ENCODE measurements at regions not wholly inside any gene's neighbourhood (a gene's known extent, or its start where the extent isn't known, plus 50 kb on each side); places are given as distances from the start of the nearest gene placed in this dataset.
"Not testable (repeated sequence)": the region's sequence is repeated elsewhere in the genome, so short reads cannot be mapped to it uniquely, and the experiment has no call there.

DNA sequence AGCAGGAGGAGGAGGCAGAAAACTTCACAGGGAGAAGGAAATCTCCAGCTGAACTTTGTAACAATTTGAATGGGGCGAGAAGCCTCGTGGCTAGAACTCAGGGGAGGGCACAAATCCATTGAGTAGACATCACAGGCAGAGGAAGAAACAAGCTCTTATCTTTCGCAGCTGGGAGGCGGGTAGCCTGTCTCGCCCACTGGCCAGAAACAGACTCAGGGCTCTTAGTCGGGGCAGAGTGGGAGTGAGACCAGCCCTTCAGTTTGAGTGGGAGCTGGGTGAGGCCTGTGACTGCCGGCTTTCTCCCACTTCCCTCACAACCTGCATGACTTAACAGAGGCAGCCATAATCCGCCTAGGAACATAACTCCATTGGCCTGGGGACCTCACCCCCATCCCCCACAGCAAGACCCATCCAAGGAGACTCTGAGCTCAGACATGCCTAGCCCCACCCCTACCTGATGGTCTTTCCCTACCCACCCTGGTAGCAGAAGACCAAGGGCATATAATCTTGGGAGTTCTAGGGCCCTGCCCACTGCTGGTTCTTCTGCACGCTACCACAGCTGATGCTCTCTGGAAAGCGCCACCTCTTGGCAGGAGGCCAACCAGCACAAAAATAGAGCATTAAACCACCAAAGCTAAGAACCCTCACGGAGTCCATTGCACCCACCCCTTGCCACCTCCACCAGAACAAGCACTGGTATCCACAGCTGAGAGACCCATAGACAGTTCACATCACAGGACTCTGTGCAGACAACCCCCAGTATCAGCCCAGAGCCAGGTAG lies 77.8 kb upstream of the LMNTD1 start:
- POLR2A ChIA-PET, result interaction anchor here (0.5 to 0.7 kb wide), 2 partner anchors 76 to 77 kb away, joined by 3 read pairs; no protein-coding TSS in a partner anchor
- H3K9me3 ChIP-seq (ENCODE audit: low read length); H3K4me1 ChIP-seq (ENCODE audit: insufficient read depth, low read length, poor library complexity, severe bottlenecking); H4K20me1 ChIP-seq (ENCODE audit: insufficient read depth, low read length); H3K9me2 ChIP-seq (ENCODE audit: insufficient read depth, low read length); CTCF ChIA-PET (ENCODE audit: unreplicated experiment); H3K79me2 ChIP-seq (ENCODE audit: insufficient read depth, low read depth, low read length); H3K27ac ChIP-seq (ENCODE audit: low read depth, low read length, poor library complexity, severe bottlenecking); intact Hi-C loops (cut with micrococcal nuclease; ENCODE audit: unreplicated experiment); H3K4me3 ChIP-seq (ENCODE audit: low read depth, low read length, poor library complexity, severe bottlenecking); H2AFZ ChIP-seq (ENCODE audit: low read length); BruUV-seq (replicated peaks); DNase-seq (ENCODE audit: low spot score); H3K4me2 ChIP-seq (ENCODE audit: low read length); H3K36me3 ChIP-seq (ENCODE audit: insufficient read depth, low read length): not testable (repeated sequence)

DNA sequence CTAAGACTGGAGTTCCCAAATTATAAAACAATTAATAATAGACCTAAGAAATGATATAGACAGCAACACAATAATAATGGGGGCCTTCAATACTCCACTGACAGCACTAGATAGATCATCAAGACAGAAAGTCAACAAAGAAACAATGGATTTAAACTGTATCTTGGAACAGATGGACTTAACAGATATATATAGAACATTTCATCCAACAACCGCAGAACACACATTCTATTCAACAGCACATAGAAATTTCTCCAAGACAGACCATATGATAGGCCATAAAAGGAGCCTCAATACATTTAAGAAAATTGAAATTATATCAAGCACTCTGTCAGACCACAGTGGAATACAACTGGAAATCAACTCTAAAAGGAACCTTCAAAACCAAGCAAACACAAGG lies 80.1 kb upstream of the LMNTD1 start:
- H3K9me2 ChIP-seq (ENCODE audit: insufficient read depth, low read length); H3K79me2 ChIP-seq (ENCODE audit: insufficient read depth, low read depth, low read length); DNase-seq (ENCODE audit: low spot score); H3K36me3 ChIP-seq (ENCODE audit: insufficient read depth, low read length); H2AFZ ChIP-seq (ENCODE audit: low read length); H3K4me3 ChIP-seq (ENCODE audit: low read depth, low read length, poor library complexity, severe bottlenecking); H3K4me1 ChIP-seq (ENCODE audit: insufficient read depth, low read length, poor library complexity, severe bottlenecking); BruUV-seq (replicated peaks); H3K4me2 ChIP-seq (ENCODE audit: low read length); intact Hi-C loops (cut with micrococcal nuclease; ENCODE audit: unreplicated experiment); H3K9me3 ChIP-seq (ENCODE audit: low read length); CTCF ChIA-PET (ENCODE audit: unreplicated experiment); H4K20me1 ChIP-seq (ENCODE audit: insufficient read depth, low read length); H3K27ac ChIP-seq (ENCODE audit: low read depth, low read length, poor library complexity, severe bottlenecking): not testable (repeated sequence)
- POLR2A ChIA-PET, result interaction anchor here (0.6 to 1.5 kb wide), 3 partner anchors 9 to 231 kb away, joined by 3 read pairs; no protein-coding TSS in a partner anchor

GRCh38 chr12:25637752-25638151 lies 84.7 kb upstream of the LMNTD1 start:
- ChIA-PET POLR2A (no interaction called here), CTCF (ENCODE audit: unreplicated experiment) (no interaction called here)
- no peaks in the 10 kb centered on the region for H4K20me1 ChIP-seq (ENCODE audit: insufficient read depth, low read length)
- H3K27ac ChIP-seq (ENCODE audit: low read depth, low read length, poor library complexity, severe bottlenecking), result no peak overlapping the region
- H3K9me2 ChIP-seq (ENCODE audit: insufficient read depth, low read length), result no peaks in the 10 kb centered on the region
- no peak overlapping the region for H3K4me2 ChIP-seq (ENCODE audit: low read length)
- no peaks in the 10 kb centered on the region for H3K9me3 ChIP-seq (ENCODE audit: low read length)
- H3K4me3 ChIP-seq (ENCODE audit: low read depth, low read length, poor library complexity, severe bottlenecking), result no peak overlapping the region
- no peaks in the 10 kb centered on the region for H3K4me1 ChIP-seq (ENCODE audit: insufficient read depth, low read length, poor library complexity, severe bottlenecking)
- TF ChIP-seq CTCF (conservative IDR thresholded peaks at IDR 0.05; ENCODE audit: low read length), result no peak
- no peak for TF ChIP-seq EZH2phosphoT487 (IDR thresholded peaks at IDR 0.05; ENCODE audit: borderline replicate concordance, low read depth, low read length)
- no TSS peak for BruUV-seq (replicated peaks)
- H3K36me3 ChIP-seq (ENCODE audit: insufficient read depth, low read length), result no peaks in the 10 kb centered on the region
- no peaks in the 10 kb centered on the region for H3K79me2 ChIP-seq (ENCODE audit: insufficient read depth, low read depth, low read length)
- intact Hi-C loops (cut with micrococcal nuclease; ENCODE audit: unreplicated experiment), result no loop called here
- no peak for DNase-seq (ENCODE audit: low spot score)
- H2AFZ ChIP-seq (ENCODE audit: low read length), result no peak overlapping the region

GRCh38 chr12:25639406-25639805 lies 86.3 kb upstream of the LMNTD1 start:
- TF ChIP-seq EZH2phosphoT487 (IDR thresholded peaks at IDR 0.05; ENCODE audit: borderline replicate concordance, low read depth, low read length) (no peak), CTCF (conservative IDR thresholded peaks at IDR 0.05; ENCODE audit: low read length) (no peak)
- no peak overlapping the region for H3K4me2 ChIP-seq (ENCODE audit: low read length)
- H3K27ac ChIP-seq (ENCODE audit: low read depth, low read length, poor library complexity, severe bottlenecking), result no peak overlapping the region
- no TSS peak for BruUV-seq (replicated peaks)
- no peaks in the 10 kb centered on the region for H3K9me3 ChIP-seq (ENCODE audit: low read length)
- no peak overlapping the region for H2AFZ ChIP-seq (ENCODE audit: low read length)
- no peak for DNase-seq (ENCODE audit: low spot score)
- H3K36me3 ChIP-seq (ENCODE audit: insufficient read depth, low read length), result no peaks in the 10 kb centered on the region
- ChIA-PET POLR2A (no interaction called here), CTCF (ENCODE audit: unreplicated experiment) (no interaction called here)
- no peaks in the 10 kb centered on the region for H4K20me1 ChIP-seq (ENCODE audit: insufficient read depth, low read length)
- H3K4me1 ChIP-seq (ENCODE audit: insufficient read depth, low read length, poor library complexity, severe bottlenecking), result no peaks in the 10 kb centered on the region
- intact Hi-C loops (cut with micrococcal nuclease; ENCODE audit: unreplicated experiment), result no loop called here
- H3K9me2 ChIP-seq (ENCODE audit: insufficient read depth, low read length), result no peaks in the 10 kb centered on the region
- H3K4me3 ChIP-seq (ENCODE audit: low read depth, low read length, poor library complexity, severe bottlenecking), result no peak overlapping the region
- no peaks in the 10 kb centered on the region for H3K79me2 ChIP-seq (ENCODE audit: insufficient read depth, low read depth, low read length)
